HG03469 (cell line): ENCODE measurements at regions not wholly inside any gene's neighbourhood (a gene's known extent, or its start where the extent isn't known, plus 50 kb on each side); places are given as distances from the start of the nearest gene placed in this dataset.
"Not testable (repeated sequence)": the region's sequence is repeated elsewhere in the genome, so short reads cannot be mapped to it uniquely, and the experiment has no call there.

Experiments
- ATAC-seq: cut with Tn5 transposase; IDR thresholded peaks from one replicate; pipeline ENCODE4 v1.9.1; 2021; ENCODE audit warnings: mild to moderate bottlenecking, moderate library complexity, moderate number of reproducible peaks; ENCODE audit not compliant: unreplicated experiment

DNA sequence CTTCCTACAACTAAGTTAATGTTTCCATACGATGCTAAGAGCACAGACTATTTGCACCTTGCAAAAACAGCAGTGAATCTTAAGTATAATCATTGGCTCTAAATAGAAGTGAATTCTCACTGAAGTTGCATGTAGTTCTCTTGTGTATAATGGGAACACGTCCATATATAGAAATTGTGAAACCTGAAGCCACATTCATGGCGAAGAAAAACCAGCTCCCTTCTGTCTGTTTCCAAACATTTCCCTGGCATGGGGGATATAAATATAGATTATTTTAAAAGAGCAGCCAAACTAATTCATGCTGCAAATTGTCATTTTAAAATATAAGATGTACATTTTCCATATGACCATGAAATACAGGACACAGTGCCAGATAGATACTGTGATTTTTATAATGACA is 71.1 kb downstream of the TRAM1L1 start:
- ATAC-seq, result no peak

DNA sequence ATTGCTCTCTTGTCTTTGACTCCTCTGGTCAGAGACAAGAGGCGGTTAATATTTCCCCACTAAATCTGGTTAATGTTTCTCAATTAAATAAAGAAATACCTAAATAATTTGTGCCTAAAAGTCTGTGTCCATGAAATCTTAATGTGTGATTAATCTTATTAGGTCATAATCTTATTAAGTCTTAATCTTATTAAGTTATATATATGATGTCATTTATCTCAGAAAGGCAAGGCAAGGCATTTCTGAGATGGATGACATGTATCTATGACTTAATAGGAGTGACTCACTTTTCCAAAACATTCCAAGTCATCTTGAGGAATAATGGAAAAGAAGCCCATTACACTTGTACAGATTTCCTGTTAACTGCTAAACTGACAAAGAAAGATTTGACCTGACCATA is 74.7 kb downstream of the TRAM1L1 start:
- ATAC-seq, result no peak

DNA sequence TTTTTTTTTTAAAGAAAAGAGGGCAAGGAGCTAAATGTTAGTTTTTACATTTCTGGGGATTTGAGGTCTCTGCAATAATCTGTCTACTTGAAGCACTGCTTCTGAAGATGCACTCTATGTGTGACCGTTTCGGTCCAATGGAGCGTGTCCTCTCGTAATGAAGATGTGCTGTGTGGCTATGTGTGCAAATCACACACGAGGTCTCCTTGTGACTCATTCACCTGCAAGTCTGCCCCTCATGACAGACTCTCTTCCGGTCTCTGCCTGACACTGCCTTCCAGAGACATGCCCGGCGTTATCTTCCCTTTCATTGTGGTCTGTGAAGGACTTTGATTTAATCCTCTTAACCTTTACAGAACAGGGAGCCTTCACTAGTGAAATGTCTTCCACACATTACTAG is 84.3 kb downstream of the TRAM1L1 start:
- ATAC-seq, result peak; percentile 81

DNA sequence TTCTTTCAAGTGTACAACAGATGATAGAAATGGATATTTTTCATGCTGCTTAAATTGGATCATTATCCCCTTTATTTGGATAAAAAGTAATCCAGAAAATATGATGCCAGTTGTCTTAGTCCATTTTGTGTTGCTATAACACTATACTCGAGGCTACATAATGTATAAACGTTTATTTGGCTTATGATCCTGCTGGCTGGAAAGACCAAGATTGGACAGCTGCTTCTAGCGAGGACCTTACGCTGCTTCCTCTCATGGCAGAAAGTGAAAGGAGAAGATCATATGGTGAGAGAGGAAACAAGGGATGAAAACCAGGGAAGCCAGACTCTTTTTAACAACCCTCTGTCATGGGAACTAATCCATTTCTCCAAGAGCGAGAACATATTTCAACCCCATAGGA is 102.7 kb downstream of the TRAM1L1 start:
- ATAC-seq, result no peak

DNA sequence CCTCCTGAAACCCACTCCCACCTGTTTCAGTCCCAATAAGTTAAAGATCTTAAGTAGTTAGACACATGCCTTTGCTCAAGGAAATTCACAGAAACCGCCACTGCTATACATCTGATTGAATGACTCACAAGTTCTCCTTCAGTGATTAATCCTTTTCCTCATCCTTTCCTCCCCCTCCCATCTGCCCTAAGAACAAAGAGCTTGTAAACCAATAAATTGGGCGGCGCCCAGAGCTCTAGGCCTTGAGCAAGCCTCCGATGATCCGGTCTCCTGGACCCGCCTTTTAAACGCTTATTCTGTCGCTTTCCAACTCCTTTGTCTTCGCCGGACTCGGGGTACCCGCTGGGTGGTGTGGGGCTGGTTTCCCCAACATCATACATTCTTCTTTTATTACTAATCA is 104.9 kb downstream of the TRAM1L1 start:
- not testable (repeated sequence) for ATAC-seq

DNA sequence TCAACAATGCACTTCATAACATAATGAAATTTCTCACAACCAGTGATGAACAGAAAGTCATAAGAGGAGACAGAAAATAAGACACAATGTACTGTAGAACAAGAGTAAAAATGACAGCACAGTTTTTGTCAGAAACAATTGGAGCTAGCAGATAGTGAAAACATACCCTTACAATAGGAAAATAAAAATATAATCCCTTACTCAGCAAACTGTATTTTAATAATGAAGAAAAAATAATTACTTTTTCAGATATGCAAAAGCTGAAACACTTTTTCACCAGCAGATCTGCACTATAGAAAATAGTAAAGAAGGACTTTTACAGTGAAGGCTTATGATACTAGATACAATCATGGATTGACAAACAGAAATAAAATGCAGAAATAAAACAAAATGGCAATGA is 126.3 kb downstream of the TRAM1L1 start:
- no peak for ATAC-seq

DNA sequence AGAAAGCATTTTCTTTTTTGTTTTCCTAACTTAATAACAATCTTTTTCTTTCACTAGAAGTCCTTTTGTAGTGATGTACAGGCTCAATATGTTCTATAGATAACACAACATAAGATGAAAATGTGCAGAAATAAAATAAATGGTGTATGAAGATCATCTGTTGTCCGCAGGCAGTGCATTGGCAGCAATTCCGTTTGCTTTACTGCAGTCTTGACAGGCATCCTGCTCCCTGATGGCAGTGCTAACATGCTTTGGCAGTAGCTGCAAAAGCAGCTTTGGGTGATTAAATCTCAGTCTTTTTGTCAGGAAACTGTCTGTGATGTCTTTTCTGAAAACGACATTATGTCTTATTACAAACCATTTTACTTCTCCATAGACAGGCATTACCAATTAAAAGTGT is 131.4 kb downstream of the TRAM1L1 start:
- no peak for ATAC-seq

DNA sequence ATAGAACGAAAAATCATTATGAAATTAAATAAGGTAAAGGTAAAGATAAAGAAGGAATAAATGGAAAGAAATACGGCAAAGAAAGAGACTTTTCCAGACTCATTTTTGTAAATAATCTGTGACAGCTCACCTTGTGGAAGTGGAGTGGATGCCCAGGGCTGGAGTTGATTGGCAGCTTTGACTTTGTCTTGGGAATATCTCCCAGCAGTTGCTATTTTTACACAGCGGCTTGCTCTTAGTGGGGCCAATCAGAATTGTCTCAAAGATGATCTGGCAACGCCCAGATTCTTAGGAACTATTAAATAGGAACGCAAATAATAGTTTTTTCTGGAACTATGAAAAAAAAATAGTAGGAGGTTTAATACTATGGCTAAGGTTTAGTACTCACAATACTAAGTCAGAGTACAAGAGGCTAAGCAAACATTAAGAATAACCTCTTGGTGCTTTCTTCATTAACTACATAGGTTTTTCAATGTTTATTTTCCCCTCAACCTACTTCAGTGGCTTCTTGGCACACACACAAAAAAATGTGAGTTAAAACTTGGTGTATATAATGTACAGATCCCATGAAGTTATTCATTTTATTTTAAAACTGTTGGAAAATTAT is 132.7 kb downstream of the TRAM1L1 start:
- no peak for ATAC-seq

DNA sequence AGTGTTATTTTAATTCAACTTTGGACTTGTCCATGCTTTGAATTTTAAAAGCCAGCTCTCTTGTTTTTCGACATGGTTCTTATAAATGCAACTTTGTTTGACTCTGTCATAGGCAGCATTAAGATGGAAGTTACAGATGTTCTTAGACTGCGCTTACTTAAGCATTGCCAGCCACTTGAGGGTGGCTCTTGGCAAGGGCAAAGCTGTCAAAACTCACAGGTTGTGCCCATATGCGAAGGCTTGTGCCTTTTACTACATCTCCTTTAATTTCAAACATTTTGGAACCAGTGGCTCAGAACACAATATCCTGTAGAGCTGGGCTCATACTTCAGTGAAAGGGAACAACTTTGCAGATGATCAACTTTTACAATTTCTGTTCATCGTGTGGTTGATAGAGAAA is 135.5 kb downstream of the TRAM1L1 start:
- no peak for ATAC-seq

DNA sequence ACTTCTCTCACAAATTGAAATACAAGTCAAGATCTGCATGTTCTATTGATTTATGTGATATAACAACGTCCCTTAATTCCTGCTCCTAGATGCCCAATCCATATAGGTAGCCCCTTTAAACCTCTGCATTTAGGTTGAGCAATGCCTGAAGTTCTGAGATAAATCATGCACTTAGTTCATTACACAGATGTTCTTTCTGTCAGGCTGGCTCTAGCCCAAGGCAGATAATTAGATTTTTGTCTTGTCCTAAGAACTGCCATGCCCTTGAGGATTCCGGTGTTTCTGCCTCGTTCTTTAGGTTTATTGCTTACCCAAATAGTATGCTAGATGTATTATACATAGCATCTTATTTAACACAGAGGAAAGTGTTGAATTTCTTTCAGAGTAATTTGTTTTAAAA is 143.1 kb downstream of the TRAM1L1 start:
- no peak for ATAC-seq

DNA sequence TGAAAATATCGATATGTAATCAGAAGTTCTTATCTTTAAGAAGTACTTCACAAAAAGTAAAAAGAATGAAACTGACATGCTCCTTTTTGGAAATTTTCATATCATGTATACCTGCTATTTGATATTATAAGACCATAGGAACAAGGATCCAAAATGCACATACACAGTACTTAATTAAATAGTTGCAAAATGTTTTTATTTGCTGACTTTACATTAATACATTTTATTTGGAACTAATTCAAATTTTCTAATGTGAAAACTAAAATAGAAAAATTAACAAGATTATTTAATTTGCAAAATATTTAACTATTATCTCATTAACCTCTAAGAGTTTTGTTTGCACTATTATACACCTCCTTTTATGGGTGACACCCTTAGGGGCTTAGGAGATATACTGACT is 155.0 kb downstream of the TRAM1L1 start:
- ATAC-seq, result no peak

DNA sequence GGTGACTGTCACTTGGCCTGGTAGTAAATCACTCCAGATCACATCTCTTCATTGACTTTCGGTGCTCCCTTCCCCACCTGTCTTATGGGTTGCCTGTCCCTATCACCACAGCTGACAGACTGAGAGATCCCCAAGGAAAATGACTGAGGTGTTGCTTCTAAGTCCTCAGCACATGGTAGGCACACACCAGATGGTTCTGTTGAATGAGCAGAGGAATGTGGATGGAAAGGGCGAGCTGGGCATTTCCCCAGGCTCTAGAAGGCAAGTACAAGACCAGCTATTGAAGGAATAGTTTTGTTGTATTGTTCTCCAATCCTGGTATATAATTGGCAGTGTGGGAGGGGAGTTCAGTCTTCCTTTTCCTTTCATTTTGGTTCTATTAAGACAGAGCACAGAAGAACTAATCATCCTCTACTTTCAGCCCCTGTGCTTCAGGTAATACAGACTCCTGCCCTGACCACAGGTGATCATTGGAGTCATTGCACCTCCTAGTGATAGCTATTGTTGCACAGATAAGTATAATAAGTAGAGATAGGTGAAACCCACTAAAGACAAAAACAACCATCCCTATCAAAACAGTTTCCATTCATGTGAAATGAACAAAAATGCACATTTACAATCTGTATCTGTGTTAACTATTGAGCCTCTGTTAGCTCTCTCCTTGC is 158.6 kb downstream of the TRAM1L1 start:
- ATAC-seq, result no peak

DNA sequence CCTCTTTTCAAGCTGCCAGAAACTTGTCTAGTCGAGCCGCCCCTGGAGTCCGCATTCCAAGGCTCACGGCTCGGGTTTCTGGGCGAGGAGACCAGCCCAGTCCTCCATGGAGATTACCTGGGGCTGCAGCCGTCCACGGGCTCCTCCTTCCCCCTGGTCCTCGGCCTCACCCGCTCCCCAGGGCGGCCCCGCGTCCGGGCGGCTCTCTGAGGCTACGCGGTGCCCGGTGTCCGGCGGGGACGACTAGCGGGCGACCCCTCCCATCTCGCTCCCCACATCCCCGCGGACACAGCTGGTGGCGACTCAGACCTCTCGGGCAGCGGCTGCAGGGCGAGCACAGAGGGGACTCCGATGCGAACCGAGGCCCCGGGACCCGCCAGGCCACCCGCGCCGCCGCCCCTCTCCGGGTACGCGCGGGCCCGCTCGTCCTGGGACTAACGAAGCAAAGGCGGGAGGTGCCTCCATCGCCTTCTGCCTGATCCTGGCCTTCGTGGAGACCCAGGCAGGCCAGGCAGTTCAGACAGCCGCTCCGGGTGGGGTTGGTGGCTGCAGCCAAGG is 159.4 kb downstream of the TRAM1L1 start:
- ATAC-seq, result no peak

DNA sequence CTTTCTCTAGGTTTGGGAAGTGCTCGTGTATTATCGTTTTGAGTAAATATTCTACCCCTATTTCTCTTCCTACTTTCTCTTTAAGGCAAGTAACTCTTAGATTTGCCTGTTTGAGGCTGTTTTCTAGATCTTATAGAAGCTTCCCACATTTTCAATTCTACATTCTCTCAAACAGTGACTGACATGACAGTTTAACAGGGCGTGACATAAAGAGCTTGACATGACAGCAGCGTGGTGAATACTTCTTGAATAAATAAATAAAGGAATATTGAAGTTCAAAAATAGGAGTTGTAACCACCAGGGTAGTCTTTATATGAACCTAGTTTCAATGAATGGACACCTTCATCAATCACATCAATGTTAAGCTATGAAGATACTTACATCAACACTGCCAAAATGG is 162.0 kb downstream of the TRAM1L1 start:
- no peak for ATAC-seq

DNA sequence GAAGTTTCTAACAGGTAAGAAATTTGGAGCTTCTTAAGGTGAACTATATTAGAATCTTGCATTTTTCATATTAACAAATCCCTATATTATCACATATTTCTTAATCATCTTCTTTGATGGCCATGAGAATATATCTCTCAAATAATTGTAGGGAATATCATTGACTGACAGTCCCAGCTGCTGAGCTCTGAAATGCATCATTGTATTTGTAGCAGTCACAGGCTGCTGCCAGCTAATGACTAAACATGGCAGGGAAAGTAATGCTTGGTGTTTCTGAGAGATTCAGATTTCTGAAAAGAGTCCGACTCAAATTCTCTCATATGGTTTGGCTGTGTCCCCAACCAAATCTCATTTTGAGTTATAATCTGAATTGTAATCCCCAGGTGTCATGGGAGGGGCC is 171.9 kb downstream of the TRAM1L1 start:
- no peak for ATAC-seq

DNA sequence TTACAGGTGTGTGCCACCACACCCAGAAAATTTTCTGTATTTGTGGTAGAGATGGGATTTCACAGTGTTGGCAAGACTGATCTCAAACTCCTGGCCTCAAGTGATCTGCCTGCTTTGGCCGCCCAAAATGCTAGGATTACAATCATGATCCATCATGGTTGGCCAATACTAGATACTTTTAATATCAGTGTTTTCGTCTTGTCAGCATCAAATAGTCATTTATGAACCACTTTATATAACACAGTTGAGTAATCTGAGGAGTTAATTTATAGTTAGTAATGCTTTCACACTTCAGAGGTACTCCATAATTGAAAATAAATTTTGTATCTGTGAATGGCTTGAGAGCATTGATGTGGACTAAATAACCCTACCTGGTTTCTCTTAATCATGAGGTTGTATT is 178.6 kb downstream of the TRAM1L1 start:
- ATAC-seq, result no peak

DNA sequence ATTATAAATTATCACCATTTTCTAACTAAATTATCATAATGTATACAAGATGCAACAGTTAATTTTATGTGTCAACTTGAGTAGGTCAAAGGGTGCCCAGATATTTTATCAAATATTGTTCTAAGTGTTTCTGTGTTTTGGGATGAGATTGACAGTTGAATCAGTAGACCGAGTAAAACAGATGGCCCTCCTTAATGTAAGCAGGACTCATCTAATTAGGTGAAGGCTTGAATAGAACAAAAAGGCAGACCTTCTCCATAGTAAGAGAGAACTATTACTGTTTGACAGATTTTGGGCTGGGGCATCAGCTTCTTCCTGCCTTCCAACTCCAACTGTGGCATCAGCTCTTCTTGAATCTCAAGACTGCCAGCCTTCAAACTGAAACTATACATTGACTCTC is 185.8 kb downstream of the TRAM1L1 start:
- no peak for ATAC-seq

DNA sequence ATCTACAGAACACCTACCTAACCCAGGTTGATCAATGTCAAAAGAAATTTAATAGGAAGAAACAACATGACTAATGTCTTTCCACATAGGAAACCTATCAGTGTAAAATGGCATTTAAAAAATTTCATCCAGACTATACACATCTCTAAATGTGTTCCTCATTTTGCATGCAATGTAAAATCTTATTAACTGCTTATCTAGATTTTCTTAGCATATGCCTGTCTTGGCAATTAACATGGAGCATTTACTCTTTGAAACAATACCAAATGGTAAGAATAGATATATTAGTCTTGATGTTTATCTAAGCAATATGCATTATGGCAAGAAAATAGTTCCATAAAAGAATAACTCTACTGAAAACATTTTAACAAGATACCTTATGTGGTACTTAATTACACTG is 199.8 kb downstream of the TRAM1L1 start:
- ATAC-seq, result no peak

DNA sequence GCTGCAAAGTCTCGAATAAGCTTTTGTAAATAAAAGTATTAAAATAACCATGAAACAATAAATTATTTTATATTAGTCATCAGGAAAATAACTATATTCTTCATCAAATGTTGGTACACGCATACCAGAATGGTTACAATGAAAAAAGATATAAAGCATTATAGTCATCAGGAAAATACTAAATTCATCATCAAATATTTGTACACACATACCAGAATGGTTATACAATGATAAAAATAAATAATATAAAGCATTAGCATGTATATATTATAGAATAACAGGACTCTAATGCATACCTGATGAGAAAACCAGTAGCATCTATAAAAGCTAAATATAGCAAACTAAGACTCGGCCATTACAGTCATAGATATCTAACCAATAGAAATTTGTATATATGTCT is 202.9 kb downstream of the TRAM1L1 start:
- no peak for ATAC-seq

DNA sequence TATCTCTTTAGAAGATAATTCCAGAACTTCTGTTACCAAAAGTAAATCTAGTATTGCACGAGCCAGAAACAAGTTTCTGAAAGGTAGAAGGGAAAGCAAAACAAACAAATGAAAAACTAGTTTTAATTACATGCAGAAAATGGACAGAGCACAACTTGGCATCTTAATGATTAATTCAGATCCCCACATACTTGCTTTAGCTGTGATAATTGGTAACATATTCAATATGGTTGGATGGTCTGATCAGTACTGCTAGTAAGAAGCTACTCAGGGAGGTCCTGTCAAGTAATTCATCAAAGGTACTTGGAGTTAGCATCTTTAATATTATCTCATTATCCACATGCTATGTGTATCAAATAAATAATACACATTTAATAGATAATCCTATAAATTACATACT is 204.3 kb downstream of the TRAM1L1 start:
- ATAC-seq, result no peak

DNA sequence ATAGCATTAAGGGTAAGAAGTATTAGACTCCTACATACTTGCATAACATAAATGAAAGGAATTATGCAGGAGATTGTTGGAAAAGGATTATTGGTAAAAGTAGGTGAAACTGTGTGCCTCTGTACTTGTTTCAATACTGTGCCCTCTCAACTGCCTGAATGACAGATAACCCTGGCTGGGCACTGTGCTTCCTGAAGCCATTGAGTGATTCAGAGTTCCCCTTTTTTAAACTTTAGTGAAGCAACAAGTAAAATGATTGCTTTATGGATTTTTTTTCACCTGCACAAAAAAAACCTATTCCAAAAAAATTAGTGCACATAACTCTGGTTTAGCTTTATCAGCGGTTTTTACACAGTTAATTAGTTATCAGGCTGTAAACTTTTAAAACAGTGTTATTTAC is 204.8 kb downstream of the TRAM1L1 start:
- ATAC-seq, result no peak

DNA sequence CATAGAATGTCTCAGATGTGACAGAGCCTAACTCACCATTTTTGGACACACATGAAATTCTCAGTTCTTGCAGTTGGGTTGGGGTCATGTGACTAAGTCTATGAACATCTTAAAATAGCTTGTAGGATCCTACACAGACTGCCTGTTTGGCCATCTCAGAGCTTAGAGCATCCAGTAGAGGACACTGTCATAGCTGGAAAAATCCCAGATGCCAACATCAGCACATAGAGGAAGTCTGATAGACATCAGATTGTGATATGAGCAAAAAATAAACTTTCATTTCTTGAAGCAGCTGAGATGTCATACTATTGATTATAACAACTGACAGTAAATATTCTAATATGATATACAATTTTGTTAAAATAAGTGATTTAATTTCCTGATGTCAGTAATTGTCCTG is 207.1 kb downstream of the TRAM1L1 start:
- no peak for ATAC-seq

DNA sequence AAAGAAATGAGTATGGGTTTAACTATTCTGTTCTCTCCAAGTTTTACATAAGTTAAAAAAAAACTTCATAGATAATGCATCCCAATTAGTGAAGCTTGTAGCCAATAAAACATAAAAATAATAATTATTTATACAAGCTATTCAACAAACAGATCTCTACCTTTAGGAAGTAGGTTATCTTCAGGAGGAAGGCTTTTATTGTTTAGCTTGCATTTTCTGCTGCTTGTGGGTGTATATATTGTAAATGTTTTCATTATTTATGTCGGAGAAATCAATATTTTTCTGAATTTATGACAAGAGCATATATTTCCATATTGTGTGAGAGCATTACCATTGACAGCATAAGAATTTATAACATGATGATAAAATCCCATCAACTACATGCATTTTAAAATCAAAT is 208.3 kb downstream of the TRAM1L1 start:
- no peak for ATAC-seq
